ENCODE measurements at regions not wholly inside any gene's neighbourhood (a gene's known extent, or its start where the extent isn't known, plus 50 kb on each side); places are given as distances from the start of the nearest gene placed in this dataset.

GRCh38 chr5:97714424-97714823 is 531.4 kb upstream of the RIOK2 start:
- Histone ChIP-seq H3K4me1 (no peaks in the 10 kb centered on the region), H3K4me3 (no peak overlapping the region), H3K36me3 (no peaks in the 10 kb centered on the region), H3K27me3 (ENCODE audit: low read depth) (no peaks in the 10 kb centered on the region), H3K9me3 (replicated peaks) (peaks cover 12% of the 10 kb centered on the region), H3K27ac (replicated peaks) (no peak overlapping the region)
- no peak for DNase-seq
- no peak for TF ChIP-seq CTCF (IDR thresholded peaks at IDR 0.05; ENCODE audit: borderline replicate concordance)
- intact Hi-C loops (cut with micrococcal nuclease), result no loop called here

GRCh38 chr5:97726106-97726505 is 543.1 kb upstream of the RIOK2 start:
- intact Hi-C loops (cut with micrococcal nuclease), result no loop called here
- Histone ChIP-seq H3K27ac (replicated peaks) (no peak overlapping the region), H3K9me3 (replicated peaks) (peaks cover 29% of the 10 kb centered on the region), H3K4me1 (no peaks in the 10 kb centered on the region), H3K36me3 (no peaks in the 10 kb centered on the region), H3K27me3 (ENCODE audit: low read depth) (no peaks in the 10 kb centered on the region), H3K4me3 (no peak overlapping the region)
- DNase-seq, result no peak
- TF ChIP-seq CTCF (IDR thresholded peaks at IDR 0.05; ENCODE audit: borderline replicate concordance), result no peak

- Histone ChIP-seq H3K9me3 (replicated peaks) (peaks cover 6% of the 10 kb centered on the region), H3K27me3 (ENCODE audit: low read depth) (no peaks in the 10 kb centered on the region), H3K4me3 (no peak overlapping the region), H3K27ac (replicated peaks) (no peak overlapping the region), H3K36me3 (no peaks in the 10 kb centered on the region), H3K4me1 (no peaks in the 10 kb centered on the region)
- intact Hi-C loops (cut with micrococcal nuclease), result no loop called here
- TF ChIP-seq CTCF (IDR thresholded peaks at IDR 0.05; ENCODE audit: borderline replicate concordance), result no peak
- no peak for DNase-seq
These were observed 545.9 kb upstream of the RIOK2 start for GRCh38 chr5:97728920-97729319.

- intact Hi-C loops (cut with micrococcal nuclease), result no loop called here
- Histone ChIP-seq H3K27ac (replicated peaks) (no peak overlapping the region), H3K36me3 (no peaks in the 10 kb centered on the region), H3K4me3 (no peak overlapping the region), H3K27me3 (ENCODE audit: low read depth) (no peaks in the 10 kb centered on the region), H3K9me3 (replicated peaks) (peaks cover 2% of the 10 kb centered on the region), H3K4me1 (no peaks in the 10 kb centered on the region)
- no peak for DNase-seq
- TF ChIP-seq CTCF (IDR thresholded peaks at IDR 0.05; ENCODE audit: borderline replicate concordance), result no peak
These were observed 546.9 kb upstream of the RIOK2 start for GRCh38 chr5:97729938-97730337.

- intact Hi-C loops (cut with micrococcal nuclease), result no loop called here
- Histone ChIP-seq H3K9me3 (replicated peaks) (no peaks in the 10 kb centered on the region), H3K27ac (replicated peaks) (no peak overlapping the region), H3K4me3 (no peak overlapping the region), H3K4me1 (no peaks in the 10 kb centered on the region), H3K27me3 (ENCODE audit: low read depth) (no peaks in the 10 kb centered on the region), H3K36me3 (no peaks in the 10 kb centered on the region)
- DNase-seq, result no peak
- TF ChIP-seq CTCF (IDR thresholded peaks at IDR 0.05; ENCODE audit: borderline replicate concordance), result no peak
These were observed 552.2 kb upstream of the RIOK2 start for GRCh38 chr5:97735209-97735608.

GRCh38 chr5:97737608-97738007 is 554.6 kb upstream of the RIOK2 start:
- intact Hi-C loops (cut with micrococcal nuclease), result no loop called here

More at GRCh38 chr5:97737608-97738007, 554.6 kb upstream of the RIOK2 start:
- Histone ChIP-seq H3K36me3 (no peaks in the 10 kb centered on the region), H3K4me3 (no peak overlapping the region), H3K27ac (replicated peaks) (no peak overlapping the region), H3K4me1 (no peaks in the 10 kb centered on the region), H3K27me3 (ENCODE audit: low read depth) (no peaks in the 10 kb centered on the region), H3K9me3 (replicated peaks) (no peaks in the 10 kb centered on the region)
- DNase-seq, result no peak
- no peak for TF ChIP-seq CTCF (IDR thresholded peaks at IDR 0.05; ENCODE audit: borderline replicate concordance)
